SK-N-SH (cell line): ENCODE measurements at regions not wholly inside any gene's neighbourhood (a gene's known extent, or its start where the extent isn't known, plus 50 kb on each side); places are given as distances from the start of the nearest gene placed in this dataset.

Source experiments
- CTCF ChIA-PET: fragments of 300-600, 350-600 bp; formaldehyde crosslinking; extraction: SDS; loops from one replicate; lab custom pipeline; 2021; lab: Yijun Ruan, JAX
- POLR2A ChIA-PET: fragments of 350-600 bp; sonication (Branson Sonifier 250); formaldehyde crosslinking; extraction: SDS; loops from one replicate; lab custom pipeline; 2020; ENCODE audit warnings: antibody characterized with exemption, inconsistent platforms; lab: Yijun Ruan, JAX
- DNase-seq: peaks from one replicate; pipeline ENCODE4 v3.0.0; 2012
- H2AFZ ChIP-seq: fragments of 200-600 bp; sonication (generic); 2 replicates; pipeline ENCODE4 v1.8.1; 2016; ENCODE audit warnings: antibody characterized with exemption, mild to moderate bottlenecking, low read depth
- H3F3A ChIP-seq: fragments of 200-600 bp; sonication (generic); replicated peaks from 2 replicates; pipeline ENCODE3; 2016; ENCODE audit warnings: antibody characterized with exemption, mild to moderate bottlenecking; ENCODE audit not compliant: insufficient read depth
- H3K27ac ChIP-seq, 2 experiments: fragments of 200-500 bp in 1 of 2; fragments of 200-600 bp in 1 of 2; sonication (Bioruptor generic) in 1 of 2; sonication (generic), shearing (Covaris generic) in 1 of 2; 2 replicates each; pipeline versions ENCODE4 v1.5.1 to v1.6.1; 2014 to 2016; ENCODE audit warnings: low read depth in 2 of 2, inconsistent platforms in 1 of 2, low read length in 1 of 2, mild to moderate bottlenecking in 1 of 2, mixed read lengths in 1 of 2
- H3K27me3 ChIP-seq: fragments of 200-600 bp; sonication (generic), shearing (Covaris generic); 2 replicates; pipeline ENCODE4 v1.6.1; 2016; ENCODE audit warnings: mixed run types; ENCODE audit not compliant: insufficient read depth
- H3K36me3 ChIP-seq, 2 experiments: fragments of 200-500 bp in 1 of 2; fragments of 200-600 bp in 1 of 2; sonication (Bioruptor generic) in 1 of 2; sonication (generic) in 1 of 2; replicated peaks in 1 of 2; 2 replicates each; pipeline versions ENCODE3 to v1.5.1; 2014 to 2016; ENCODE audit warnings: low read length in 1 of 2, mild to moderate bottlenecking in 1 of 2; ENCODE audit not compliant: insufficient read depth in 2 of 2, control insufficient read depth in 1 of 2
- H3K4me1 ChIP-seq, 2 experiments: fragments of 200-500 bp in 1 of 2; fragments of 200-600 bp in 1 of 2; sonication (Bioruptor generic) in 1 of 2; sonication (generic), shearing (Covaris generic) in 1 of 2; 2 replicates each; pipeline versions ENCODE4 v1.5.1 to v1.6.1; 2014 to 2016; ENCODE audit warnings: low read depth in 1 of 2, low read length in 1 of 2, mixed run types in 1 of 2; ENCODE audit not compliant: insufficient read depth in 2 of 2, control insufficient read depth in 1 of 2
- H3K4me2 ChIP-seq: fragments of 200-600 bp; sonication (generic), shearing (Covaris generic); 2 replicates; pipeline ENCODE4 v1.6.1; 2017; ENCODE audit warnings: mixed run types
- H3K4me3 ChIP-seq, 2 experiments: fragments of 200-500 bp in 1 of 2; fragments of 200-600 bp in 1 of 2; sonication (Bioruptor generic) in 1 of 2; sonication (generic), shearing (Covaris generic) in 1 of 2; 2 replicates each; pipeline versions ENCODE4 v1.5.1 to v1.8.1; 2014 to 2016; ENCODE audit warnings: low read depth in 2 of 2, inconsistent platforms in 1 of 2, low read length in 1 of 2, mild to moderate bottlenecking in 1 of 2, mixed read lengths in 1 of 2, moderate library complexity in 1 of 2
- H3K79me2 ChIP-seq: fragments of 200-600 bp; sonication (generic); 2 replicates; pipeline ENCODE4 v1.8.1; 2017; ENCODE audit warnings: mild to moderate bottlenecking; ENCODE audit not compliant: insufficient read depth
- H3K9ac ChIP-seq: fragments of 200-600 bp; sonication (generic); 2 replicates; pipeline ENCODE4 v1.6.1; 2017; ENCODE audit warnings: mixed run types
- H3K9me2 ChIP-seq: fragments of 200-600 bp; sonication (generic); 2 replicates; pipeline ENCODE4 v1.6.1; 2017; ENCODE audit warnings: mixed run types
- H3K9me3 ChIP-seq: fragments of 200-600 bp; sonication (generic); 2 replicates; pipeline ENCODE4 v1.6.1; 2017; ENCODE audit warnings: mixed run types, mild to moderate bottlenecking, moderate library complexity
- H4K20me1 ChIP-seq: fragments of 200-600 bp; sonication (generic); 2 replicates; pipeline ENCODE4 v1.6.1; 2017; ENCODE audit warnings: mild to moderate bottlenecking, mixed run types; ENCODE audit not compliant: insufficient read depth
- ELF1 ChIP-seq: IDR thresholded peaks from 2 replicates; pipeline ENCODE4 v1.4.0; 2012
- EZH2phosphoT487 ChIP-seq: fragments of 200-600 bp; sonication (generic); IDR thresholded peaks from 2 replicates; pipeline ENCODE4 v1.6.1; 2017; ENCODE audit warnings: low read depth, mixed run types, mild to moderate bottlenecking, antibody characterized with exemption, moderate library complexity, borderline replicate concordance
- FOSL2 ChIP-seq: IDR thresholded peaks from 2 replicates; pipeline ENCODE4 v1.4.0; 2012; ENCODE audit warnings: low read depth, mild to moderate bottlenecking, moderate library complexity, borderline replicate concordance
- FOXJ3 ChIP-seq: sonication (generic); formaldehyde crosslinking; IDR thresholded peaks from 2 replicates; pipeline ENCODE4 v1.5.1; 2020; ENCODE audit warnings: mild to moderate bottlenecking, missing genetic modification reagents
- GABPA ChIP-seq: IDR thresholded peaks from 2 replicates; pipeline ENCODE4 v1.4.0; 2012; ENCODE audit warnings: low read depth, mild to moderate bottlenecking
- GATA2 ChIP-seq: sonication (generic); formaldehyde crosslinking; IDR thresholded peaks from 2 replicates; pipeline ENCODE4 v1.5.0; 2020; ENCODE audit warnings: mild to moderate bottlenecking, missing genetic modification reagents
- MXI1 ChIP-seq: IDR thresholded peaks from 2 replicates; pipeline ENCODE4 v1.6.1; 2012; ENCODE audit warnings: mild to moderate bottlenecking, low read depth, low read length, improper control_type of control experiment
- POLR2AphosphoS5 ChIP-seq: IDR thresholded peaks from 2 replicates; pipeline ENCODE4 v1.6.1; 2012; ENCODE audit warnings: low read depth, low read length
- RAD21 ChIP-seq: IDR thresholded peaks from 2 replicates; pipeline ENCODE4 v1.6.1; 2012; ENCODE audit warnings: mild to moderate bottlenecking, low read length
- TCF12 ChIP-seq: IDR thresholded peaks from 2 replicates; pipeline ENCODE4 v1.4.0; 2012
- TEAD4 ChIP-seq: IDR thresholded peaks from 2 replicates; pipeline ENCODE4 v1.4.0; 2012; ENCODE audit warnings: mild to moderate bottlenecking, borderline replicate concordance; ENCODE audit not compliant: insufficient read depth
- WGBS: methylation state at CpG from one replicate; pipeline ENCODE4 v1.1.6; 2017; ENCODE audit warnings: low lambda C conversion rate; 5-methylcytosine and 5-hydroxymethylcytosine counted together
- TF ChIP-seq, protein P1 (sequence below): IDR thresholded peaks from 2 replicates; pipeline ENCODE4 v1.4.0; 2012; ENCODE audit warnings: low read depth
- TF ChIP-seq, protein P2 (sequence below): IDR thresholded peaks from 2 replicates; pipeline ENCODE4 v1.4.0; 2012; ENCODE audit warnings: low read depth, borderline replicate concordance
- TF ChIP-seq, protein P3 (sequence below): fragments of 150-350 bp; IDR thresholded peaks from 2 replicates; pipeline ENCODE4 v1.6.1; 2017; ENCODE audit warnings: antibody characterized with exemption, low read length, low read depth, borderline replicate concordance
- TF ChIP-seq, protein P4 (sequence below): IDR thresholded peaks from 2 replicates; pipeline ENCODE4 v1.6.1; 2012; ENCODE audit warnings: mild to moderate bottlenecking, low read depth, low read length, moderate library complexity

DNA sequence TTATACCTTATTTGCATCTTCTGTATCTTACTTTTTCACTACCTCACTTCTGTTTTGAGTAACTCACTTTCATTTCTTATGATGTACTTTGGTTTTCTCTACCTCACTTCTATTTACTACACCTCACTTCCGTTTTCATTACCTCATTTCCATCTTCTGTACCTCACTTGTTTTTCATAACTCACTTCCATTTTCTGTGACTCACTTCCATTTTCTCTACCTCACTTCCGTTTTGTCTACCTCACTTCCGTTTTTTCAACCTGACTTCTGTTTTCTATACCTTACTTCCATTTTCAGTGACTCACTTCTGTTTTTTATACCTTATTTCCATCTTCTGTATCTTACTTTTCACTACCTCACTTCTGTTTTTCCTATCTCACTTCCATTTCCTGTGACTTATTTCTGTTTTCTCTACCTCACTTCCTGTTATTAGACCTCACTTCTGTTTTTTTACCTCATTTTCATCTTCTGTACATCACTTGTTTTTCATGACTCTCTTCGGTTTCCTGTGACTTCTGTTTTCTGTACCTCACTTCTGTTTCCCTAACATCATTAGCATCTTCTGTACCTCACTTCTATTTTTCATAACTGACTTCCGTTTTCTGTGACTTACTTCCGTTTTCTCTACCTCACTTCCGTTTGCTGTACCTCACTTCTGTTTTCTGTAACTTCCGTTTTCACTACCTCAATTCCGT lies 493.1 kb upstream of the AKR1E2 start:
- Histone ChIP-seq H3K9ac (no peak overlapping the region), H3K27ac (no peak overlapping the region), H4K20me1 (no peaks in the 10 kb centered on the region), H3K4me2 (no peak overlapping the region), H2AFZ (no peak overlapping the region), H3K27me3 (no peaks in the 10 kb centered on the region), H3F3A (no peaks in the 10 kb centered on the region), H3K79me2 (no peaks in the 10 kb centered on the region), H3K4me1 (peaks cover 0 to 6% of the 10 kb centered on the region in 2 experiments; a peak in 2 of 4 replicates), H3K9me2 (no peaks in the 10 kb centered on the region), H3K9me3 (no peaks in the 10 kb centered on the region), H3K36me3 (no peaks in the 10 kb centered on the region), H3K4me3 (no peak overlapping the region)
- no peak for TF ChIP-seq FOSL2
- no peak for TF ChIP-seq GABPA
- no peak for TF ChIP-seq EZH2phosphoT487
- no peak for TF ChIP-seq FOXJ3 (CRISPR knock-in tag)
- TF ChIP-seq, protein P1, sequence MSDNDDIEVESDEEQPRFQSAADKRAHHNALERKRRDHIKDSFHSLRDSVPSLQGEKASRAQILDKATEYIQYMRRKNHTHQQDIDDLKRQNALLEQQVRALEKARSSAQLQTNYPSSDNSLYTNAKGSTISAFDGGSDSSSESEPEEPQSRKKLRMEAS: no peak
- TF ChIP-seq RAD21: no peak
- no peak for TF ChIP-seq ELF1
- no peak for TF ChIP-seq TCF12
- no peak for TF ChIP-seq POLR2AphosphoS5
- no peak for TF ChIP-seq GATA2 (CRISPR knock-in tag)
- TF ChIP-seq, protein P2, sequence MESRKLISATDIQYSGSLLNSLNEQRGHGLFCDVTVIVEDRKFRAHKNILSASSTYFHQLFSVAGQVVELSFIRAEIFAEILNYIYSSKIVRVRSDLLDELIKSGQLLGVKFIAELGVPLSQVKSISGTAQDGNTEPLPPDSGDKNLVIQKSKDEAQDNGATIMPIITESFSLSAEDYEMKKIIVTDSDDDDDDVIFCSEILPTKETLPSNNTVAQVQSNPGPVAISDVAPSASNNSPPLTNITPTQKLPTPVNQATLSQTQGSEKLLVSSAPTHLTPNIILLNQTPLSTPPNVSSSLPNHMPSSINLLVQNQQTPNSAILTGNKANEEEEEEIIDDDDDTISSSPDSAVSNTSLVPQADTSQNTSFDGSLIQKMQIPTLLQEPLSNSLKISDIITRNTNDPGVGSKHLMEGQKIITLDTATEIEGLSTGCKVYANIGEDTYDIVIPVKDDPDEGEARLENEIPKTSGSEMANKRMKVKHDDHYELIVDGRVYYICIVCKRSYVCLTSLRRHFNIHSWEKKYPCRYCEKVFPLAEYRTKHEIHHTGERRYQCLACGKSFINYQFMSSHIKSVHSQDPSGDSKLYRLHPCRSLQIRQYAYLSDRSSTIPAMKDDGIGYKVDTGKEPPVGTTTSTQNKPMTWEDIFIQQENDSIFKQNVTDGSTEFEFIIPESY: no peak
- TF ChIP-seq, protein P3, sequence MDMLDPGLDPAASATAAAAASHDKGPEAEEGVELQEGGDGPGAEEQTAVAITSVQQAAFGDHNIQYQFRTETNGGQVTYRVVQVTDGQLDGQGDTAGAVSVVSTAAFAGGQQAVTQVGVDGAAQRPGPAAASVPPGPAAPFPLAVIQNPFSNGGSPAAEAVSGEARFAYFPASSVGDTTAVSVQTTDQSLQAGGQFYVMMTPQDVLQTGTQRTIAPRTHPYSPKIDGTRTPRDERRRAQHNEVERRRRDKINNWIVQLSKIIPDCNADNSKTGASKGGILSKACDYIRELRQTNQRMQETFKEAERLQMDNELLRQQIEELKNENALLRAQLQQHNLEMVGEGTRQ: no peak
- no peak for TF ChIP-seq TEAD4
- no peak for TF ChIP-seq MXI1
- TF ChIP-seq, protein P4, sequence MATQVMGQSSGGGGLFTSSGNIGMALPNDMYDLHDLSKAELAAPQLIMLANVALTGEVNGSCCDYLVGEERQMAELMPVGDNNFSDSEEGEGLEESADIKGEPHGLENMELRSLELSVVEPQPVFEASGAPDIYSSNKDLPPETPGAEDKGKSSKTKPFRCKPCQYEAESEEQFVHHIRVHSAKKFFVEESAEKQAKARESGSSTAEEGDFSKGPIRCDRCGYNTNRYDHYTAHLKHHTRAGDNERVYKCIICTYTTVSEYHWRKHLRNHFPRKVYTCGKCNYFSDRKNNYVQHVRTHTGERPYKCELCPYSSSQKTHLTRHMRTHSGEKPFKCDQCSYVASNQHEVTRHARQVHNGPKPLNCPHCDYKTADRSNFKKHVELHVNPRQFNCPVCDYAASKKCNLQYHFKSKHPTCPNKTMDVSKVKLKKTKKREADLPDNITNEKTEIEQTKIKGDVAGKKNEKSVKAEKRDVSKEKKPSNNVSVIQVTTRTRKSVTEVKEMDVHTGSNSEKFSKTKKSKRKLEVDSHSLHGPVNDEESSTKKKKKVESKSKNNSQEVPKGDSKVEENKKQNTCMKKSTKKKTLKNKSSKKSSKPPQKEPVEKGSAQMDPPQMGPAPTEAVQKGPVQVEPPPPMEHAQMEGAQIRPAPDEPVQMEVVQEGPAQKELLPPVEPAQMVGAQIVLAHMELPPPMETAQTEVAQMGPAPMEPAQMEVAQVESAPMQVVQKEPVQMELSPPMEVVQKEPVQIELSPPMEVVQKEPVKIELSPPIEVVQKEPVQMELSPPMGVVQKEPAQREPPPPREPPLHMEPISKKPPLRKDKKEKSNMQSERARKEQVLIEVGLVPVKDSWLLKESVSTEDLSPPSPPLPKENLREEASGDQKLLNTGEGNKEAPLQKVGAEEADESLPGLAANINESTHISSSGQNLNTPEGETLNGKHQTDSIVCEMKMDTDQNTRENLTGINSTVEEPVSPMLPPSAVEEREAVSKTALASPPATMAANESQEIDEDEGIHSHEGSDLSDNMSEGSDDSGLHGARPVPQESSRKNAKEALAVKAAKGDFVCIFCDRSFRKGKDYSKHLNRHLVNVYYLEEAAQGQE: no peak
- ChIA-PET CTCF (no interaction called here), POLR2A (no interaction called here)
- WGBS: 89% methylated on average over 9 of the region's 9 CpGs
- DNase-seq: no peak
